ENCODE measurements at regions not wholly inside any gene's neighbourhood (a gene's known extent, or its start where the extent isn't known, plus 50 kb on each side); places are given as distances from the start of the nearest gene placed in this dataset.
"Not testable (repeated sequence)": the region's sequence is repeated elsewhere in the genome, so short reads cannot be mapped to it uniquely, and the experiment has no call there.

DNA sequence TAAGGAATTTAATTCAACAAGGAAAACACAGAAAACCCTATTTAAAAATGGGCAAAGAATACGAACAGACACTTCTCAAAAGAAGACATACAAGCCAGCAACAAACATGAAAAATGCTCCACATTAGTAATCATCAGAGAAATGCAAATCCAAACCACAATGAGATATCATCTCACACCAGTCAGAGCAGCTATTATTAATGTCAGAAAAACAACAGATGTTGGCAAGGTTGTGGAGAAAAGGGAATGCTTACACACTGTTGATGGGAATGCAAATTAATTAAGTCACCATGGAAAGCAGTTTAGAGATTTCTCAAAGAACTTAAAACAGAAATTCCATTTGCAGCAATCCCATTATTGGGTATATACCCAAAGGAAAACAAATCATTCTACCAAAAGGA, 55.2 kb downstream of the GCC1 start:
- no peak for DNase-seq (ENCODE audit: low spot score)

DNA sequence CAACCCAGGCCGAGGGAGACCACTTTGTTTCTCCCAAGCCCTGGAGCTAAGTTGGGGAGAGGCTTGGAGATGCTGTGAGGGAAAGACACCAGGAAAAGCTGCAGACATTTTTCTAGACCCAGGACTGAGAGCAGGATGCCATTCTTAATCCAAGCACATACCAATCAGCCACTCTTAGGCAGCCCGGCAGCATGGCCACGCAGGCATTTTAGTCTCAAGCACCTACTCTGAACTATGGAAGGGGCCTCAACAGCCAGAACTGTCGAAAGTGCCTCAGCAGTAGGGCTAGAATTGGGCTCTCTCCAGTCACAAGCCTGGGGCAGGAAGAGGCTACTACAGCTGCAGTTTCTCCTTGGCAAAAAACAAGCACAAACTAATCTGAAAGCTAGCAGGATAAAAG, 57.8 kb downstream of the GCC1 start:
- no peak for DNase-seq (ENCODE audit: low spot score)

DNA sequence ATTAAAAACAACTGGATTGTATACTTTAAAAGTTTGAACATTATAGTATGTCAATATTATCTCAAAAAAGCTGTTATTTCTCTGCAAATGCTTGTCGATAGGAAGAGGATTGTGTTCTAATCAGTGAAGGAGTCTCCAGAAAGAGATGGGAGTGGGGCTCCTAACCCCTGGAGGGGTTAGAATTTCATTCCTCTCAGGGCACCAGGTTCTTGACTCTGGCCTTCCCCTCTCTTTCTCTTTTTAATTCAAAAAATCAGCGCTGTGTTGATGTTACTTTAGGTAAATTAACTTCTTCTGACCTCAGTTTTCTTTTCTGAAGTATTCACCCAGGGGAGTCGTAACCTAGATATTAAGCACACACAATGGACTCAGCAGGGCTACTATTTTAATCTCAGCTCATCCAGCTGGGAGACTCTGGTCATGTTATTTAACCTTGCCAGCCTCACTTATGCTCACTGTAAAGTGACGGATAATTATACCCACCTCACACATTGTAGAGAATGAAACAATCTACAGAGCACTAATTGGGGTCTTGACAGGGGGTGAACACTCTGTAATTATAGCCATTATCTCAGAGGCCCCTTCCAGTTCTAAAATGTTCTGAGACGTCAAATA, 59.4 kb downstream of the GCC1 start:
- no peak for DNase-seq (ENCODE audit: low spot score)

DNA sequence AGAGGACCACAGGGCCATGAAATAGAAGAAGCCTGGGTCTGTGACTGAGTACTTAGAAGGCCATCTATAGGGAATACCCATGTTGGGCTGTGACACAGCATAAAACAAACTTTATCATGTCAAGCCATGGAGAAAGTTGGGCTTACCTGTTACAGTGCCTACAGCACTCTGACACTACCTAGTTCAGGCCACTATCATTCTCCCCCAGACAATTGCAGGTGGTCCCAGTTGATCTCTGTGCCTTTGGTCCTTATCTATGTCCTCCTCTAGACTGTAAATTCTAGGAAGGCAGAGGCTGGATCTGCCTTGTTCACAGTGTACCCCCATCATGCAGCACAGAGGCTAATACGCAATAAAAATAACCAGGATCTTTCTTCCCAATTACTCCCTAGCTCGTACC, 69.1 kb downstream of the GCC1 start:
- no peak for DNase-seq (ENCODE audit: low spot score)

DNA sequence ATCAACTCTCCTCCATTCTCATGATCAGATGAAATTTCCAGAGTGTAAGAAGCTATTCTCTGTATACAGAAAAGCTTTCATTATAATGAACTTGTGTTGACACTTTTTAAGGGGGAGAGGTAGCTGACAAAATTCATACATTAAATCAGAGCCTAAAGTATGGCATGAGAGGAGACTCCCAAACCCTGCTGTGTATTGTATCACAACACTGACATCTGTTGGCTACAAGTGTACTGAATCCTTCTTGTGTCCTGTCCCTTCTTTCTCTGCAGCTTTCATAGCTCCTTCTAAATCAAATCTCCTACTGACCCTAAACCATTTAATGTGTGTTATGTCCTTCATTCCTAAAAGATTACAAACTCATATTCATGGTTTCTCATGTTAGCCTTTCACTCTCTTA, 70.9 kb downstream of the GCC1 start:
- peak; percentile 64 for DNase-seq (ENCODE audit: low spot score)

DNA sequence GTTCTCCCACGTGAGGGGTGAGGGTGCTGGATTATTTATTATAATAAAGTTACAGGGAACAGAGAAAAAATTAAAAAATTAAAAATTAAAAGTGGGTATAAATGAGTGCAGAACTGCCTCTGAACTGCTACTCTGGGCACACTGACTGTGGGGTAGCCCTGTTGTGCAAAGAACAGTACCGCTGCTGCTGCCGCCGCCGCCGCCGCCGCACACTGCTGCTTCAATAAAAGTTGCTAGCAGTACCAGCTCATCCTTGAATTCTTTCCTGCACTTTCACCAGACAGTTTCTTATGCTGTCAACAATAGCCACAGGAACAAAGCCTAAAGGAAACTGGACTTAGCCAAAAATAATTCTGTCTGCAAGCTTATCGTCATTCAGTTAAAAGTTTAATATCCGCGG, 72.1 kb downstream of the GCC1 start:
- DNase-seq (ENCODE audit: low spot score) = no peak

DNA sequence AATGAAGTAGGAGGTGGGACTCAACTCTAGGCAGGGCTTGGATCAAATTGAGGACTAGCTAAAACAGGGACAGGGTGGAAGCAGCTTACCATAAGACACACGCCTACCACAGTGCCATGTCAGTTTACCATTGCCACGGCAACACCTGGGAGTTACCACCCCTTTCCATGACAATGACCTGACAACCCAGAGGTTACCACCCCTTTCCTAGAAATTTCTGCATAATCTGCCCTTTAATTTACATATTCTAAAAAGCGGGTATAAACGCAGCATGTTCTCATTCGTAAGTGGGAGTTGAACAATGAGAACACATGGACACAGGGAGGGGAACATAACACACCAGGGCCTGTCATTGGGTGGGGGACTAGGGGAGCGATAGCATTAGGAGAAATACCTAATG, 72.7 kb downstream of the GCC1 start:
- DNase-seq (ENCODE audit: low spot score) = no peak

DNA sequence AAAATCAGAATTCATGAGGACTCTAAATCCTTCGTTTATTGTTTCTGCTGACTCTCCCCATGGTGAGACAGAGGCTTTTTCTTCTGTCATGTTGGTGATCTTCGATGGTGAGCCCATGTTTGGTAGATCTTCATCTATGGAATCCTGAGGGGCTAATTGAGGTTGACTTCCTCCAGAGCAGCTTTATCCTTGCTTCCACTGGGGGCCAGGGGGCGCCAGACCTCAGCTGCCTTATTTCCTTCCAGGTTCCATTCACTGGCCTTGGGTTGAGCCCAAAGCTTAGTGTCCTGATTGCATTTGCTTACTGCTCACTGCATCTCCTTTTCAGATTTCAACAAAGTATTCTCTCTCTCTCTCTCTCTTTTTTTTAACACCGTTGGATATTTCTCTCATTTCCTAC, 80.7 kb downstream of the GCC1 start:
- DNase-seq (ENCODE audit: low spot score) = peak; percentile 20

DNA sequence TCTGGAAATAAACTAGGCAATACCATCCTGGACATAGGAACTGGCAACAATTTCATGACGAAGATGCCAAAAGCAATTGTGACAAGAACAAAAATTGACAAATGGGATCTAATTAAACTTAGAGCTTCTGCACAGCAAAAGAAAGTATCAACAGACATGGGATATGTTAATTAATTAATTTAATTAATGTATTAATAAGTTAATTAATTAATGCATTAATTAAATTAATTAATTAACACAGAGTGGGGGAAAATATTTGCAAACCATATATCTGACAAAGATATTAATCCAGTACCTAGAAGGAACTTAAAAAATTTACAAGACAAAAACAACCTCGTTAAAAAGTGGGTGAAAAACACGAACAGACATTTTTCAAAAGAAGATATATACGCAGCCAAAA, 83.6 kb downstream of the GCC1 start:
- DNase-seq (ENCODE audit: low spot score) = no peak

DNA sequence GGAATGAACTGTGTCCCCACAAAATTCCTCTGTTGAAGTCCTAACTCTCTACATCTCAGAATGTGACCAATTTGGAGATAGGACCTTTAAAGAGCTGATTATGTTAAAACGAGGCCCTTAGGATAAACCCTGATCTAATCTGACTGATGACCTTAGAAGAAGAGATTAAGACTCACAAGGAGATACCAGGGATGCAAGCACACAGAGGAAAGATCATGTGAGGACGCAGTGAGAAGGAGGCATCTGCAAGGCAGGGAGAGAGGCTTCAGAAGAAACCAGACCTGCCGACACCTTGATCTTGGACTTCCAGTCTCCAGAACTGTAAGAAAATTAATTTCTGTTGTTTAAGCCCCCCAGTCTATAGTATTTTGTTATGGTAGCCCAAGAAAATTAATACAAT, 94.9 kb upstream of the ZNF800 start:
- no peak for DNase-seq (ENCODE audit: low spot score)

DNA sequence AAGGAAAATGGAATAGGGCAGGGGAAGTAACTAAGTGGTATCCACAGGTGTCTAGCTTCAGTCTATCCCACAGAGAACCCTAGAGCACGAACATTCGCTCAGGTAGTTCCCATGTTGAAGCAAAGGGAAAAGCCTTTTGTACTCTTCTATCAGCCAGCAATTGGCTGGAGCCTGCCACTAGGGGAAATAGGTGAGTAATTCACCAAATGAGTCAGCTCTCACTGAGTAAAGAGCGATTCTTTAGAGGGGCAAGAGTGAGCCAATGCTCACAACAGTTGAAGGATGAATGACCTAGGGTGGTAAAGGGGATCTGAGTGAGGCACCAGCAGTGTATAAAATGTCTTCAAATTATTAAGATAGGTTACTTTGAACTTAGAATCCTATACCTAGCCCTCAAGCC, 94.1 kb upstream of the ZNF800 start:
- DNase-seq (ENCODE audit: low spot score) = no peak

DNA sequence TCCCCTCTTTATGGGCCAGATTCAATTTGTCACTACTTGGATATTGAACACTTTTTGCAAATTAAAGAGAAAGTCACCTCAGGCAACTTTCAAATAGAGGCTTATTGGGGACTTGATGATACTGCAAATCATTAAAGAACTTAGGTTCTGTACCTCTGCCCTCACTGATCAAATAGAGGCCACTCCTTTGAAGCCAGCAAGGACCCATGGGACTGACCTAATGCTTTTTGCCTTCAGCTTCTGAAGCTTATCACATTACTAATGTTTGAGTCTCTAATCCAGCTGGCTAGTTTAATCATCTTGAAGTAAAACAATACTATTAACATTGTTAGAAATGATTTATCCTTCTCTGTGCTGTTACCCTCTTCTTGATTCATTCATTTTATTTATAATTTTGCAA, 93.0 kb upstream of the ZNF800 start:
- no peak for DNase-seq (ENCODE audit: low spot score)

DNA sequence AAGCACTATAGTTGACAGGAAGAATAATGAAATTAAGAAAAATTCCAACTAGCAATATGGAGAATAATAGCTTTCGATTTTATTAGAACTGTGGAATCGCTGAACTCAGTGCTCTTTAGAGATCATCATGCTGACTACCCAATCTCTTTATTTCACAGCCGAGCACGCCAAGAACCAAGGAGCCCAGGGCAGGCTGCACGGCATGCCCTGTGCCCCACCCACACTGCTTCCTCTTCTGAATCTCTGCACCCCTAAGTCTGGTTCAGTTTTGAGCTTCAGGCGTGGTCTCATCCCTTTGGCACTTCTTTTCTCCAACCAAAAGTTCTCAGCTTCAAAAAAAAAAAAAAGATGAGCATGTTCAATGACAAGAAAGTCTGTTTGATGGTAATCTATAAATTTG, 92.4 kb upstream of the ZNF800 start:
- DNase-seq (ENCODE audit: low spot score) = no peak

DNA sequence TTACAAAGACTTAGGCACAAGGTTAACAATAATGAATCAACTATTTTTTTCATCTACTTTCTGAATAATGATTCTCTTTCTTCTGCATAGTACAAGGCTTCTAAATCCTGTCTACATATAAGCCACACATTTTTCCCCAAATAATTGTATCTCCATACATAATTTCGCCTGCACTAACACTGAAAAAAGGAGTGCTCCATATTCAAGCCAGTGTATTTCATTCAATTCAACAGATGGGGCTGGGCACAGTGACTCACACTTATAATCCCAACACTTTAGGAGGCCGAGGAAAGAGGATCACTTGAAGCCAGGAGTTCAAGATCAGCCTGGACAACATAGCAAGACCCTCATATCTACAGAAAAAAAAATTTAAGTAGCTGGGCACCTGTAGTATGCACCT, 86.0 kb upstream of the ZNF800 start:
- no peak for DNase-seq (ENCODE audit: low spot score)

DNA sequence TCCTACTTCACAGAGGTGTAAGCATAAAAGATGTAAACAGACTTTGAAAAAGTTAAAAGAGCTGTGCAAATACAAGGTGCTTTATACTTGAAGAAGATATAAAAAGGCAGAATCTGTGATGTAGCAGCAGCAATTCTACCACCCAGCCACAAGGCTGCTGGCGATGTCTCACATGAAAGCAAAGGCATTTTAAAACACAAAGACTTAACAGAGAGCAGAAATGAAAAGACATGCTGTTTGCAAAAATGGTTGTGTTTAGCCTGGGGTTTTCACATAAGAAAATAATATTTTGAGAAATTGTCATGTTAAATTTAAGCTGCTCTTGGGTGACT, 85.5 kb upstream of the ZNF800 start:
- DNase-seq (ENCODE audit: low spot score) = no peak

DNA sequence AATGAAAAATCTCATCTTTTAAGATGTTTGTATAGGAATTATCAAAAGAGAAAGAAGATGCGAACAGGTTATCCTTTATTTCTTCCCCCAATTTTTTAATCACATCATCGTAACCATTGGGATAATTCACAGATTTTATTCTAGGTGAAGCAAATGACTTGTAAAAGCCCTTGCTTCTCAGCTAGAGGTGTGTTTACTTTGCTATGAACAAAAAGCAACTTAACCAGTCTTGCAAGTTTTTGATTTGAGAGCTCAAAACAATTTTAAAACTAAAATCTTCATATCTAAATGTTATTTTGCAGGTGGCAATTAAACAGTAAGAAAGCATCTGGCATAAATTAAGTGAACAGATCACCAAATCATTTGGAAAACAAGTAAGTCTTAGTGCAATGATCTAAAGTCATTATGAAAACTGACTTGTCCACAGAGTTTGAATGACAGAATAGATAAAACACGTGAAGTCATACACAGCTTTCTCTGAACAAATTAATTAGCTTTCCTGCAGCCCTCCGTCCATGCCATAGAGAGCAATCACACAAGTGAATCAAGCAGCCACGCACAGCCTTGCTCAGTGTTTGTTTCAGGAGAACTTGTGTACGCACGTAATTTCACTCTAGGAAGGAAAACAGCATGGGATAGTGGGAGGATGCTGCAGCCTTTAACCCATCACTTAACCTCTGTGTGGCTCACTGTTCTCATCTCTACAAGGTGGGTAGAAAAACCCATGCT, 85.0 kb upstream of the ZNF800 start:
- no peak for DNase-seq (ENCODE audit: low spot score)

DNA sequence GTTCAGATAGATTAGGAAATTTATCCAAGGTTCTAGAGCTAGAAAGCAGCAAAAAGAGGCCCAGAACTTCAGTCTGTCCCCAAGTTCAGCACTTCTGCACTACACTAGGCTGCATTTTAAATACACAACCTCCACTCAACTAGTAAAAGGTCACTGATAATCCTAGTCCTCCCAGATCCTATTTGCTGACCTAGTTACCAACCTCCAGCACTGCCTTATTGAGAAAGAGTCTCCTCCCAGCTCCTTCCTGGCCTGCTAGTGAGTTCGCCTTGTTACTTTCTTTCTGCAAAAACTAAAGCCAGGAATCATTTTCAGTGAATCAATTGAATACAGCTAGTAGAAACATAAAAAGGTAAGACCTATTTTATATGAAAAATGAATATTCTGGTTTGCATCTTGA, 84.1 kb upstream of the ZNF800 start:
- no peak for DNase-seq (ENCODE audit: low spot score)

DNA sequence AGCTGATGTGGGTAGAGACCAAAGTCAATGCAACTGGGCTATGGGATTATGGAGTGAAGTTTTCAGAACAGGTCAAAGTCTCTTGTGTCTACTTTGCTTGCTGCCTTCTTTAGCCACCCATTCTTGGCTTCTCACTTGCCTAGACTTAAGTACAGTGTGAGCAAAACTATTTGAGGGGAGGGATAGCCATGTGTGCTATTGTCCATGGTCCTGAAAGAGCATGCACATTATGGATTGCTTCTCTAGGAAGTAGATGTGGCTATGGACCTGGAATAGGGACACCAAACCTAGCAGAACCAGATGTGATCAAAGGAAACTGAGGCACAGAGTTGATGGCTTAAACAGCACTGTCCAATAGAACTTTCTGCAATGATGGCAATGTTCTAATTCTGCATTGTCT, 81.9 kb upstream of the ZNF800 start:
- no peak for DNase-seq (ENCODE audit: low spot score)

DNA sequence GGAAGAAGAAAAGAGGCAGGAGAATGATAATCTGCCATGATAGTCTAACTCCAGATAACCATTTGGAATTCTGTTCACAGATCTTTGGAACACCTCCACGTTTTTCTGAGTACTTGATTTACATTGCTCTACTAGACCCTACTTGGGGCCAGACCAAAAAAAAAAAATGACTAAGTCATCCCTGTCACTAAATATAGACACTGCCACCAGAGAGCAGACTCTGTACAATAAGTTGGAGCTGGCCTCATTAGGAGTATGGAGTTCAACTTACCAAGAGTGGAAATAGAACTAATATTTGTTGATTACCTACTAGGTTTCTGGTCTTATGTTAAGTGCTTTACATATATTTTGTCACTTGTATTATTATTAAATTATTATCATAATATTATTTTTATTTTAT, 80.9 kb upstream of the ZNF800 start:
- no peak for DNase-seq (ENCODE audit: low spot score)

DNA sequence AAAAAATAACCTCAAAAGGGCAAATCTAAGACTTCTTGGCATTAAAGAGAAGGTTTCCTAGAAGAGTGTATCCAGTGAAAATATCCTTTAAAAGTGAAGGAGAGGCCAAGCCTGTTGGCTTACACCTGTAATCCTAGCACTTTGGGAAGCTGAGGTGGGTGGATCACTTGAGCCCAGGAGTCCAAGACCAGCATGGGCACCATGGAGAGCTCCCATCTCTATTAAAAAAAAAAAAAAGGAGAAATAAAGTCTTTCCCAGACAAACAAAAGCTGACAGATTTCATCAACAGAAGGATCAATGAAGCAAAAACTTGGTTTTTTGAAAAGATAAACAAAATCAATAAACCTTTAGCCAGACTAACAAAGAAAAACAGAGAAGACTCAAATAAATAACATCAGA, 67.6 kb upstream of the ZNF800 start:
- no peak for DNase-seq (ENCODE audit: low spot score)

DNA sequence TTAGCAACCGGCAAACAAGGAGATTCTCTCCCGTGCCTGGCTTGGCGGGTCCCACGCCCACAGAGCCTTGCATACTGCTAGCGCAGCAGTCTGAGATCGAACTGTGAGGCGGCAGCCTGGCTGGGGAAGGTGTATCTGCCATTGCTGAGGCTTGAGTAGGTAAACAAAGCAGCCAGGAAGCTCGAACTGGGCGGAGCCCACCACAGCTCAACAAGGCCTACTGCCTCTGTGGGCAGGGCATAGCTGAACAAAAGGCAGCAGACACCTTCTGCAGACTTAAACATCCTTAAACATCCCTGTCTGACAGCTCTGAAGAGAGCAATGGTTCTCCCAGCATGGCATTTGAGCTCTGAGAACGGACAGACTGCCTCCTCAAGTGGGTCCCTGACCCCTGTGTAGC, 58.8 kb upstream of the ZNF800 start:
- not testable (repeated sequence) for DNase-seq (ENCODE audit: low spot score)

DNA sequence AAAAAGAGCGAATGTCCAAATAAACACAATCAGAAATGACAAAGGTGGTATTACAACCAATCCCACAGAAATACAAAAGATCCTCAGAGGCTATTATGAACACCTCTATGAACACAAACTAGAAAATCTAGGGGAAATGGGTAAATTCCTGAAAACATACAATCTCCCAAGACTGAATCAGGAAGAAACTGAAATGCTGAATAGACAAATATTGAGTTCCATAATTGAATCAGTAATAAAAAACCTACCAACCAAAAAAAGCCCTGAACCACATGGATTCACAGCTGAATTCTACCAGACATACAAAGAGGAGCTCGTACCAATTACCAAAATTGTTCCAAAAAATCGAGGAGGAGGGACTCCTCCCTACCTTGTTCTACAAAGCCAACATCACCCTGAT, 56.1 kb upstream of the ZNF800 start:
- no peak for DNase-seq (ENCODE audit: low spot score)

DNA sequence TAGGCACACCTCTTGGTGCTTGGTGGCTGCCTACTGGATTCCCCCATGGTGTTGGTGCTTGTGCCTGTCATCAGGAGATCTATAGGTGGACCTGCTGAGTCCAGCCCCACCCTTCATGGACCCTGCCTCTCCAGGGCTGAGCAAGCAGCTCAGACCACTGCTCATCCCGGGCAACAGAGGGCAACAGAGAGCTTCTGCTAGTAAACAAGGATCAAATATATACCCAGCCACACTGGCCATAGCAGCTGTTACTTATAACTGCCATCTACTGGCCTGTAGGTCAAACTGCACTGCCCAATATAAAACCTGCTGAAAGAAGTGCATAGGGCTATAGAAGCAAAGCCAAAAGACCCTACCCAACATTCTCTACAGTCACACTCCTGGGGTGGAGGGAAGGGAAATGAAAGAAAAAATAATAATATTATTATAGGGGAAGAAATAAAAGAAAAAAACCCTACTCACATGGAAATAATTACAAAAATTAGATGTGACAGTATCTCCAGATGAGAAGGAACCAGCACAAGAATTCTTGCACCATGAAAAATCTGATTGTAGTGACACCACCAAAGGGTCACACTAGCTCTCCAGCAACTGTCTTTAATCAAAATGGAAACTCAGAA, 54.9 kb upstream of the ZNF800 start:
- peak; percentile 12 for DNase-seq (ENCODE audit: low spot score)

DNA sequence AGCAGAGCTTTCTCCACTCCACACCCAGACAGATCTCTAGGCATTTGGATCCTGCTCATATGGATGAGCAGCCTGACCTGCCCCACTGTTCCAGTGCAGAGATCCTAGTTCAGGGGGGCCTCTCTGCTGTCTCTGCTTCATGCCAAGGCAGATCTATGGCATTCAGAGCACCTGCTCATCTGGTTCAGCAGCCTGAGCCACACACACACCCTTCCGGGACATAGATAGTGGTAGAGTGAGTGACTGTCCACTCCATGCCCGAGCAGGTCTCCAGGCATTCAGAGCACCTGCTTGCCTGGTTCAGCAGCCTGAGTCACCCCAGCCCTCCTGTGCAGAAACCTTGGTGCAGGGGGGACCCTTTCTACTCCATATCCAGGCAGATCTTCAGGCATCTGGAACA, 54.3 kb upstream of the ZNF800 start:
- DNase-seq (ENCODE audit: low spot score) = no peak

Measured in GM03348 (cell line).